ENCODE measurements at regions not wholly inside any gene's neighbourhood (a gene's known extent, or its start where the extent isn't known, plus 50 kb on each side); places are given as distances from the start of the nearest gene placed in this dataset.

DNA sequence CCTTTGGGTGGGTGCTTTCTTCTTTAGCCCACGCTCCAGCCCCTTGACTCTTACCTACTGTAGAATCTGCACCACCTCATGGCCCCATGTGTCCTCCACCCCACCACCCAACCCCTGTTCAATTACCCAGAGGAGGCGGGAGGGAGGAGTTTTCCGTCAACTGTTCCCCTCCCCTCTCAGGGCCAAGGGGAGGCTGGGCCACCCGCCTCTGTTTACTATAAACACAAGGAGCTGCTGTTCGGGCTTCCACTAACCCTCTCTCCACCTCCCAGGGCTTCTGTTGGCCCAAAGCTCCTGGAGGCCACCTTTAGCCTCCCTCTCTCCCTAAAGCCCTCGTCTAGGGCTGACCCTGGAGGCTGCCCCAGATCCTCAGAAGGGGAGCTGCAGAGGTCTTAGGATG, 59.2 kb downstream of the FOXI1 start:
- Histone ChIP-seq H3K9me2 (ENCODE audit: insufficient read depth) (no peaks in the 10 kb centered on the region), H2AFZ (ENCODE audit: low read depth, low read length, poor library complexity, severe bottlenecking) (no peak overlapping the region), H3K4me2 (ENCODE audit: low read length) (no peak overlapping the region), H3K4me1 (ENCODE audit: control insufficient read depth in 1 of 2, insufficient read depth in 2 of 2, low read length in 2 of 2) (peaks cover 0 to 2% of the 10 kb centered on the region in 2 experiments; a peak in 1 of 4 replicates), H4K20me1 (ENCODE audit: insufficient read depth) (no peaks in the 10 kb centered on the region), H3K27ac (ENCODE audit: low read depth, low read length) (no peak overlapping the region), H3K9ac (ENCODE audit: low read length) (no peak overlapping the region), H3K79me2 (ENCODE audit: insufficient read depth, low read length) (no peaks in the 10 kb centered on the region), H3K9me3 (ENCODE audit: control insufficient read depth in 1 of 2, insufficient read depth in 1 of 2, low read depth in 1 of 2, low read length in 2 of 2) (no peaks in the 10 kb centered on the region), H3K36me3 (ENCODE audit: control insufficient read depth in 1 of 2, insufficient read depth in 2 of 2, low read length in 2 of 2) (no peaks in the 10 kb centered on the region), H3K27me3 (ENCODE audit: insufficient read depth, low read length) (no peaks in the 10 kb centered on the region), H3K4me3 (replicated peaks in 1 of 2; ENCODE audit: low read depth in 1 of 2, low read length in 2 of 2) (no peak overlapping the region)
- ChIA-PET RAD21 (ENCODE audit: low non-redundant PET in 1 of 2, low total read pairs in 2 of 2, uncharacterized antibody in 2 of 2, unreplicated experiment in 2 of 2) (no interaction called here), CTCF (no interaction called here), POLR2A (no interaction called here)
- DNase-seq (ENCODE audit: low read depth, low spot score) = no peak
- BruUV-seq (replicated peaks) = no TSS peak
- intact Hi-C loops (cut with micrococcal nuclease) = no loop called here
- TF ChIP-seq, protein P1, sequence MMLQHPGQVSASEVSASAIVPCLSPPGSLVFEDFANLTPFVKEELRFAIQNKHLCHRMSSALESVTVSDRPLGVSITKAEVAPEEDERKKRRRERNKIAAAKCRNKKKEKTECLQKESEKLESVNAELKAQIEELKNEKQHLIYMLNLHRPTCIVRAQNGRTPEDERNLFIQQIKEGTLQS (IDR thresholded peaks at IDR 0.05) = no peak
- TF ChIP-seq JUND (IDR thresholded peaks at IDR 0.05) (no peak), SRF (IDR thresholded peaks at IDR 0.05; ENCODE audit: low read depth) (no peak), SIN3A (IDR thresholded peaks at IDR 0.05; ENCODE audit: low read depth) (no peak), CEBPB (IDR thresholded peaks at IDR 0.05; ENCODE audit: low read depth) (no peak), EGR1 (IDR thresholded peaks at IDR 0.05; ENCODE audit: low read depth) (no peak), POLR2AphosphoS5 (IDR thresholded peaks at IDR 0.05; ENCODE audit: low read depth, low read length) (no peak), ELF1 (IDR thresholded peaks at IDR 0.05; ENCODE audit: borderline replicate concordance, low read depth) (no peak), RAD21 (IDR thresholded peaks at IDR 0.05; ENCODE audit: low read depth) (no peak), FOSL1 (IDR thresholded peaks at IDR 0.05; ENCODE audit: low read depth) (no peak), CBX3 (IDR thresholded peaks at IDR 0.05; ENCODE audit: low read depth) (no peak), SP1 (IDR thresholded peaks at IDR 0.05; ENCODE audit: low read depth) (no peak)
- TF ChIP-seq, protein P2, sequence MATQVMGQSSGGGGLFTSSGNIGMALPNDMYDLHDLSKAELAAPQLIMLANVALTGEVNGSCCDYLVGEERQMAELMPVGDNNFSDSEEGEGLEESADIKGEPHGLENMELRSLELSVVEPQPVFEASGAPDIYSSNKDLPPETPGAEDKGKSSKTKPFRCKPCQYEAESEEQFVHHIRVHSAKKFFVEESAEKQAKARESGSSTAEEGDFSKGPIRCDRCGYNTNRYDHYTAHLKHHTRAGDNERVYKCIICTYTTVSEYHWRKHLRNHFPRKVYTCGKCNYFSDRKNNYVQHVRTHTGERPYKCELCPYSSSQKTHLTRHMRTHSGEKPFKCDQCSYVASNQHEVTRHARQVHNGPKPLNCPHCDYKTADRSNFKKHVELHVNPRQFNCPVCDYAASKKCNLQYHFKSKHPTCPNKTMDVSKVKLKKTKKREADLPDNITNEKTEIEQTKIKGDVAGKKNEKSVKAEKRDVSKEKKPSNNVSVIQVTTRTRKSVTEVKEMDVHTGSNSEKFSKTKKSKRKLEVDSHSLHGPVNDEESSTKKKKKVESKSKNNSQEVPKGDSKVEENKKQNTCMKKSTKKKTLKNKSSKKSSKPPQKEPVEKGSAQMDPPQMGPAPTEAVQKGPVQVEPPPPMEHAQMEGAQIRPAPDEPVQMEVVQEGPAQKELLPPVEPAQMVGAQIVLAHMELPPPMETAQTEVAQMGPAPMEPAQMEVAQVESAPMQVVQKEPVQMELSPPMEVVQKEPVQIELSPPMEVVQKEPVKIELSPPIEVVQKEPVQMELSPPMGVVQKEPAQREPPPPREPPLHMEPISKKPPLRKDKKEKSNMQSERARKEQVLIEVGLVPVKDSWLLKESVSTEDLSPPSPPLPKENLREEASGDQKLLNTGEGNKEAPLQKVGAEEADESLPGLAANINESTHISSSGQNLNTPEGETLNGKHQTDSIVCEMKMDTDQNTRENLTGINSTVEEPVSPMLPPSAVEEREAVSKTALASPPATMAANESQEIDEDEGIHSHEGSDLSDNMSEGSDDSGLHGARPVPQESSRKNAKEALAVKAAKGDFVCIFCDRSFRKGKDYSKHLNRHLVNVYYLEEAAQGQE (IDR thresholded peaks at IDR 0.05; ENCODE audit: low read depth) = no peak
- TF ChIP-seq, protein P3, sequence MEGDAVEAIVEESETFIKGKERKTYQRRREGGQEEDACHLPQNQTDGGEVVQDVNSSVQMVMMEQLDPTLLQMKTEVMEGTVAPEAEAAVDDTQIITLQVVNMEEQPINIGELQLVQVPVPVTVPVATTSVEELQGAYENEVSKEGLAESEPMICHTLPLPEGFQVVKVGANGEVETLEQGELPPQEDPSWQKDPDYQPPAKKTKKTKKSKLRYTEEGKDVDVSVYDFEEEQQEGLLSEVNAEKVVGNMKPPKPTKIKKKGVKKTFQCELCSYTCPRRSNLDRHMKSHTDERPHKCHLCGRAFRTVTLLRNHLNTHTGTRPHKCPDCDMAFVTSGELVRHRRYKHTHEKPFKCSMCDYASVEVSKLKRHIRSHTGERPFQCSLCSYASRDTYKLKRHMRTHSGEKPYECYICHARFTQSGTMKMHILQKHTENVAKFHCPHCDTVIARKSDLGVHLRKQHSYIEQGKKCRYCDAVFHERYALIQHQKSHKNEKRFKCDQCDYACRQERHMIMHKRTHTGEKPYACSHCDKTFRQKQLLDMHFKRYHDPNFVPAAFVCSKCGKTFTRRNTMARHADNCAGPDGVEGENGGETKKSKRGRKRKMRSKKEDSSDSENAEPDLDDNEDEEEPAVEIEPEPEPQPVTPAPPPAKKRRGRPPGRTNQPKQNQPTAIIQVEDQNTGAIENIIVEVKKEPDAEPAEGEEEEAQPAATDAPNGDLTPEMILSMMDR (IDR thresholded peaks at IDR 0.05 in 2 of 3, conservative IDR thresholded peaks at IDR 0.05 in 1 of 3; ENCODE audit: borderline replicate concordance in 1 of 3, insufficient read depth in 1 of 3, low read depth in 2 of 3, low read length in 2 of 3) = no peak
- no peak for ATAC-seq

Data from HCT116 (cell line).